T-helper 1 cell (primary cell): ENCODE measurements at regions not wholly inside any gene's neighbourhood (a gene's known extent, or its start where the extent isn't known, plus 50 kb on each side); places are given as distances from the start of the nearest gene placed in this dataset.

Source experiments
- DNase-seq, 5 donors: peaks; one replicate each; pipeline ENCODE4 v3.0.0-alpha.2; 2012 to 2020

DNA sequence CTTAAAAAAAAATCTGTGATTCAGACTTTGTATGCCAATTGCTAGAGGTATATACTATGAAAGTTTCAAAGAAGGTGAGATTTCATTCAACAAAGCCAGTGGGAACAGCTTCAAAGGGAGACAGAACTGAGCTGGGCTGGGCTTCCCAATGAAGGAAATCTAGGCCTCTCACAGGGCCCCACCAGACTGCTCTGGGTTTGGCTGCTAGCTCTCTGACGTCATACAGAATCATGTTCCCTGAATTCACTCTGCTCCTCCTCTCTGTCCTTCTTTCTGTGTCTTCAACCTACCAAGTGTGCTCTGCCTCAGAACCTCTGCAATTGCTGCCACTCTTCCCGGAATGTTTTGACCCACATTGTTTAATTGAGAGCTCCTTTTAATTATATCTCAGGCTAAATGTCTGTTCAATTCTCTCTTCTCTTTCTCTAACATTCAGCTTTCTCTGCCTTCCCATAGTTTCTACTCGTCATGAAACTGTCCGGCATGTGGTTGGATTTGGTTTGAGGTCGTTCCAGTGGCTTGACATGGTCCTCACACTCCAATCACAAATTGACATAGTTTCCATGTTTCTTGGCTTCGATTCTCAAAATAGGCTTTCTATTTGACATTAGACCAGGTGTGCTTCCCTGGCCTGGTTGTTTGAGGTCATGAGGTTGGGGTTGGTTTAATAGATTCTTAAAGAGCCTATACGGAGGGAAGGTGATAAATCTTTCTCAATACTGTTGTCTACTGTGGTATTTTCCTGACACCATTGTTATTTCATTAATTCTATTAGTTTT is 282.1 kb upstream of the EMCN start:
- no peak for DNase-seq

DNA sequence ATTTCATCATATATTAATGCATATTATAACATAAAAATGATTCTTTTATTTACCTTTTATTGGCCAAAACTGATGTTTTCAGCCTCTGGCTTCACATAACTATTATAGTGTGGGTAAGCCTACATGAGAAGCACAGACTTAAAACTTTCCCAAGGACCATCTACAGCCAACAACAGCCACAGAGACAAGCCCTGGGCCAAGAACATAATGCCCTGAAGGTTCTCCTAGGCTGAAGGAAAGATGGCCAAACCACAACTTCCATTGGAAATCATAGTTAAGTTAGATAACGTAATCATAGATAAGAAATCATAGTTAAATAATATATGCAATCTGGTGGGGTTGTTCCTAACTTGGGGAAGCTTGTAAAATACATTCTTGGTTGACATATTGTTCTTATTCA is 280.0 kb upstream of the EMCN start:
- no peak for DNase-seq

DNA sequence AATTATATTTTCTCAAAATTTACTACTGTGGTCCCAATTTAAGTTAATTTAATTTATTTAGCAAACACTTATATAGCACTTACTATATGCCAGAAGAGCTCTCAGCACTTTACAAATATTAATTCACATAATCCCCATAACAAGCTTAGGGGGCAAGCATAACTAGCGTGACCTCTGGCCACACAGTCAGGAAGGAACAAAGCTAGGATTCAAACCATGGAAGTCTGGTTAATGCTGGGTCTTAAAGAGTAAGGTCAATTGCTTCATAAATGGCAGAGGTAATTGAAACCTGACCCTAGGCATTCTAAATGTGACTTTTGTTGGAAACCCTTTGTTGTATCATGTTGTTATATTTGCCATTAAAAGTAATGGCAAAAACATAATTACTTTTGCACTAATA is 279.5 kb upstream of the EMCN start:
- DNase-seq, result no peak

DNA sequence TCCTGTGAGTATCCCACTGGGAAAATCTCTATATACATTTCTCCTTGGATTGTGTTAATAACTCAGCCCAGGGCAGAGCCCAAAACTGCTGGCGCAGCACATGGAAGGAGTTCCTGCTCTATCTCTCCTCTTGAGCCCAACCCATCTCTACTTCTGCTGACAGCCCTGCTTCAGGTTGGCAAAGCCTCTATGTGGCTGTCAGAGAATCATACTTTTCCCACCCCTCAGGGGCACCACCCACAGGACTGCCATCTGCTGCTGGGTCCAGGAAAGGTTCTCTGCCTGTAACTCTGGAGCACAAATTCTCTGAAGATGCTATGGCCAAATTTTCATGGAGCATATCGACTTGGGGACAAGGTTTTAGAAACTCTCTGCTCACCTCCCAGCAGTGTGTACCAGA is 278.5 kb upstream of the EMCN start:
- DNase-seq, result no peak

DNA sequence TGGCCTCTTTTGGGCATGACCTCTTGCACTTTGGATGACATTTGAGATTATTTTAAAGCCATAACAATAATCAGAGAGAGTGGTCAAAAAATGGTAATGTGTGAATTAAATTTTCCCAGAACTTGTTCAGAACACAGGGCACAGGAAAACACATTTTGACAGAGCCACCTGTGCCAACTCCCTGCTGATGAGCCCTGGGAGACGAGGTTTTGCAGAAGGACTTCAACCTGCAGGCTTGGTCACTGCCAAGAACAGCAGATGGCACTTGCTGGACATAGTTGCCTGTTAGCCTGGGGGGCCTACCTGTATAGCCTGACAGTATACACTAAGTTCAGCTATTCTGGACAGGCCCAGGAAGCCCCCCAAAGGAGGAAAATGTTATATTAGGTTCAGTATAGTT is 277.8 kb upstream of the EMCN start:
- no peak for DNase-seq

DNA sequence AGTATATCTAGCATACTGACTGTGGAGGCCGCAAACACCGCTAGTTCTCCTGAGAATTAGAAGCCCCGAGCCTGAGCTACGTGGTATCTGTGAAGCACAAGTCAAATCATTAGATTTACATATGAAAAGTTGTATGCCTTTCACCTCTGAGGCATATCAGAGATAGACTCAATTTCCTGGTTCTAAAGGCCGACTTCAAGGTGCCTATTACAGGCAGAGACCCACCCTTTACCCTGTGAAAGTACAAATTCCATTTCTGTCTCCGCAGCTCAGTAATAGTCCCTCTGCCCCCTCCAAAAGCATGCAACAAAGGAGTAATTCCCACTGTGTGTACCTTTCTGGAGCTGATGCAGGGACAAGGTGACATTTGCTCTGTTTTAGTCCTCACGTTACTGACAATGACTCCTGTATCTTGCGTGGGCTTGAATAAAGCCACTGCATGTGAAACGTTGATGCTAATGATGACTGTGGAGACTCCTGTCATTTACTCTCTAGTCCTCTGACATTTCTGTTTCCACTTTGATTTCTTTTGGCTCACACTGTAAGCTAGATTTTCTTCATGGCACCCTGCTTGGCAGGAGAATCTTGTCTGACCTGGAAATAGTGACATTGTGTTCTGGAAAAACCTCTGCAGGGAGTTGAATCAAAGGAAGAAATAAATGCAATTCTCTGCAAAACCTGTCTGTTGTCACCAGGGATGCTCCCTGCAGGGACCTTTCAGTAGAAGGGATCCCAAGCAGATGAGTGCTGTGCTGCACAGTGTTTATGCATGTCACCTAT is 273.2 kb upstream of the EMCN start:
- DNase-seq, result no peak

DNA sequence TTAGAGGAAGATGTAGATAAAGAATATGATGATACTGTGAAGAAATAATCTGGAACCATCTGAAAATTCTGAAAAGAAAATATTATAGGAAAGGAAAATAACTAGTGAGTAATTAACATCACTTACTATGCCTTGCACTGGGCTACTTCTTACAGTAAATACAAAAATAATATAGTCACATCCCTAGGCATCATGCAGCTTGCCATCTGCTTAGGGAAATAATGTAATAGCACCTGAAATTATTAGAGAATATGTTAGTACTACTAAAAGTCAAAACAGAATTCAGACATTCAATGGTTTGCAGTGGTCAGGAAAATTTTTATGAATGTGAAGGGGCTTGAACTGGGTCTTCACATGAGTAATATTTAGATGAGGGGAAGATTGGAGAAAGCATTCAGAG is 272.2 kb upstream of the EMCN start:
- DNase-seq, result no peak

DNA sequence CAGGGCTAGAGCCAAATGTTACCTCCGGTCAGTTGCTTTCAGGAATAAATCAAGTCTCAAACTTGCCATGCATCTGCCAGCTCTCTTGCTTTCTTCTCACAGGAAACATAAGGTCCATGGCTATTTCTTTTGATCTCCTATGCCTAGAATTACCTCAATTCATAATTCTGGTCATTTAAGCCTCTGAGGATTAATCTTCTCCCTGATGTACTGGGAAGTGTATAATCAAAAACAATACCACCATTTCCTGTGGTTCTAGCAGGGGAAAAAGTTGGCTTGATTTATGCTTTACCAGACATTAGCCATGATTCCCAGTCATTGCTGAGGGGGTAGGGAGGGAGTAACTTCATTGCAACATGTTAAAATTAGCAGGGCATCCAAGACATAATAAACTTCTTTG is 268.7 kb upstream of the EMCN start:
- no peak for DNase-seq

DNA sequence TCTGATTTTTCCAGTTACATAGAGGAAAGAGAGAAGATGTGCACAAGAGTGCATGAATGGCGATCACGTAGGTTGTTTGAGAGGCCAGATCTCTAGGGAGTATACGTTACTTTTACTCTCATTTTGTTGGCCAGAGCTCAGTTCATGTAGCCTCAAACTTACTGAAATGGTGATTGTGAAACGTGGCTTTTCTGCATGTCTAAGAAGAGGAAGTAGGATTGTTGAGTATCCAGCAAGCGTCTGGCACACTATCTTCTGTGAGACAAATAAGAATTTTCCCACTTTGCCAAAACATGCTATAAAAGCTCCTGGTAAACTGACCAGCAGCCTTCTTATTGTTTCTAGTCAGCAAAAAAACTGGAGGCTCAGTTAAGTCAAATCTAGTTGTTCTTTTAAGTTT is 264.5 kb upstream of the EMCN start:
- no peak for DNase-seq

DNA sequence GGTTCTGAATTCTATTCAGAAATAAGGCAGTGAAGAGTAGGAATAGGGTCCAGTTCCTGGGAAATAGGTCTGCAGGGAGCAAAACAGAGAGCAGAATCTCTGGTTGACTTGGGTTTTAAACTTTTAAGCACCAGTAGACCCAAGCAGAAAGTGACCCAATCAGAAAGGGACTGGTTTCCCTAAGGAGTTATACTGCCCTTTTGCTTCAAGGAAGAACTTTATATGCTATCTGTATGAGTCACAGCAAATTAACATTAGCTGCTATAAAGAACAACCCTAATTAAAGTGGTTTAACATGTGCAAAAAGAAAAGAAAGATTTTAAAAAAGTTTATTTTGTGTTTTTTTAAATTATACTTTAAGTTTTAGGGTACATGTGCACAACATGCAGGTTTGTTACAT is 263.6 kb upstream of the EMCN start:
- DNase-seq, result no peak

DNA sequence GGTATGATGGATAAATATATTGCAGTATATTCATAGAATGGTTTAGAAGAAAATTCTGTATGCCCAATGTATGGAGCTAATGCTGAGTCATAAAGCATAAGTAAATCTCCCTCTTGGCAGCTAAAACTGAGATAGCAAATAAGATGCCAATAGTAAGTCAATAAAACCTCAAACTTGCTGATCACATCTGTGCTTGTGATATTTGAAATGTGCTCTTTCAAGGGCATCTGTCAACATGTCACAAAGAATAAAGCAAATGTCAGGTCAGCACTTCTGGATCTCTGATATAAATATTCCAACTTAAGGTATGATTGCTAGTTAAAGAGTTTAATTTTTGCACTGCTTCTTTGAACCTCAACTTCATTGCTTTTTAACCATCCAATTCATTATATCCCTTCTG is 262.3 kb upstream of the EMCN start:
- no peak for DNase-seq

DNA sequence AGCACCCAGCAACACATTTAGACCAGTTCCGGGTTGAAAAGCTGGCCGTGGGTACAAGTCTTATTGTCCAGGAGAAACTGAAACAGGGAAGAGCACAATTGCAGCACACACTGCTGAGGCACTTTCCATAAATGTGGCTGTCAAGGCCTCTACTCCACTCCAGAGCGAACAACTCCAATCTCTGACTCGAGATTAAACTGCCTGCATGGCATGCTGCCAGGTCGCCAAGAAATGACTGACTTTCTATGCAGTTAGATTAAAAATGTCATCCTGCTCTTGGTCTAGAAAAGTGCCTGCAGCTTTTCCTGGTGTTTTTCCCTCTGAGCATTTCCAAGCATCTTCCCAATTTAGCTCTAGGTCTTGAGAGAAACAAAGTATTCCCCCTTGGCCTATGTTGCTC is 260.6 kb upstream of the EMCN start:
- no peak for DNase-seq

DNA sequence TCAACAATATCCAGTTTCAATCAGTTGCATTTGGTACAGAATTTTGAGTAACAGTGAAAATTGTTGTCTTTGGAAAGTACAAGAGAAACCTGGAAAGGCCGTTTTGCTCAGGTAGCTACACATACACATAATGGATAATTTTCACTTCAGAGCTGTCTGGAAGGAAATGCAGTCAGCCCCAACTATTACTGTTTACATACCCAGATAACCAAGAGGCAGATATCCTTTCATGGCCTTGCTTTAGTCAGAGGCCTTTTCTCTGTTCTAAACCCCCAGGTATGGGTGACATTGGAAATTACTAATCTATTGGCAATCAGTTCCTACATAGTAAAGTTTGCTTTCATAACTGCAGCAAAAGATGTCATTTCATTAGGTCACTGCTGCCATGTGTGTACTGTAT is 244.9 kb upstream of the EMCN start:
- DNase-seq, result no peak

DNA sequence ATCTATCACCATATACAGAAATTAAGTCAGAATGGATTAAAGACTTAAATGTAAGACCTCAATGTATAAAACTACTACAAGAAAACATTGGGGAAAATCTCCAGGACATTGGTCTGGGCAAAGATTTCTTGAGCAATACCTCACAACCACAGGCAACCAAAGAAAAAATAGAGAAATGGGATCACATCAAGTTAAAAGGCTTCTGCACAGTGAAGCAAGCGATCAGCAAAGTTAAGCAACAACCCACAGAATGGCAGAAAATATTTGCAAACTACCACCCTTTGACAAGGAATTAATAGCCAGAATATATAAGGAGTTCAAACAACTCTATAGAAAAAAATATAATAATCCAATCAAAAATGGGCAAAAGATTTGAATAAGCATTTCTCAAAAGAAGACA is 236.9 kb upstream of the EMCN start:
- no peak for DNase-seq

DNA sequence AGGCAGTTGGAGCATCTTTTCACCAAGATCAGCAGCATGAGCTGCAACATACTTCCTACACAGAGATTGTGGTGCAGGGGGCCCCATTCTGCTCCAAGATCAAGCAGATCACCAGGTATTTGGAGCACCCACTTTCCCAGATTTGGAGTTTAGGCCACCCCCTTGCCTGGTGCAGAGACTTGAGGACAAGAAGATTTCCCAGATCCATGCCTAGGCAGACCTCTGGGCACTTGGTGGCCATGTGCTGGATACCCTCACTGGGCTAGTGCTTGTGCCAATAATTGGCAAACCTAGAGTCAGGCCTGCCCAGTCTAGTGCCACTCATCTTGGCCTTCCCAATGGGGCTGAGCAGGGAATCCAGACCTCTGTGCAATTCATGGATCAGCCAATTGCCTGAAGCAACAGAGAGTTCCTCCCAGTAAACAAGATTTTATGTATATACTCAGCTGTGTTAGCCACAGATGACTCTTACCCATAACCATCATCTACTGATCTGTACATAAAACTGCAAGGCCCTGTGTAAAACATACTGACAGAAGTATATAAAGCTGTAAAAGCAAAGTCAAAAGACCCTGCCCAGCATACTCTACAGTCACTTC is 228.4 kb upstream of the EMCN start:
- no peak for DNase-seq

DNA sequence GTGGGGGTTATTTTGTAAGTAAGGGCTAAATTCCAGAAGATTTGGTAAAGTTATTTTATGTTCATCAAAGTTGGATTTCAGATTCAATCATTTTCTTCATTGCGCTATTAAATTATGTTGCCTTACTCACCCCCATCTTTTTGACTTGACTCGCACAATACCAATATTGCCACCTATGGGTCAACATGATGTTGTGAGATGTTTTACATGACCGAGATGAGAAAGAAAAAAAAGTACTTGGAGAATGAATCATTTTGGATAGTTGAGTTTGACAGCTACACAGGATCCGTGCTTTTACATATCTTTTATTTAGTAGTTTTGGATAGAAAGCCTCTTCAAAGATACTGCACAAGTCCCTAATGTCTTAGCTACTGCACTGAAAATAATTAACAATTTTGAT is 224.2 kb upstream of the EMCN start:
- DNase-seq, result no peak

DNA sequence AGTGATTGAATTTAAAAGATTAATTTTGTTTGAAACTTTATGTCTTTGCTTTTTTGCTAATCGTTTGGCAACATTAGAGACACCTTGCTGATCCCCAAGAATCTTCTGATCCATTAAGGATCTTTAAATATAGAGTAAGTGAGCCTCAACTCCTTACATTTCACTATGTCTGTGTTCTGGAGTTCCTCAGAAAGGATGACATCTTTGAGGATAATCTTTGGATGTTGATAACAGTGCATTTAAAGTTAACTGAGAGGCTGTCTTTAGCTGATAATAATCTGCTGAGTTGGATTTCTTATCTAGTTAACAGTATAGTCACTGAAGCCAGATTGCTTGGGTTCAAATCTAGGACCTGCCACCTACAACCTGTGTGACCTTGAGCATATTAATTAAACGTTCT is 221.6 kb upstream of the EMCN start:
- DNase-seq, result no peak

DNA sequence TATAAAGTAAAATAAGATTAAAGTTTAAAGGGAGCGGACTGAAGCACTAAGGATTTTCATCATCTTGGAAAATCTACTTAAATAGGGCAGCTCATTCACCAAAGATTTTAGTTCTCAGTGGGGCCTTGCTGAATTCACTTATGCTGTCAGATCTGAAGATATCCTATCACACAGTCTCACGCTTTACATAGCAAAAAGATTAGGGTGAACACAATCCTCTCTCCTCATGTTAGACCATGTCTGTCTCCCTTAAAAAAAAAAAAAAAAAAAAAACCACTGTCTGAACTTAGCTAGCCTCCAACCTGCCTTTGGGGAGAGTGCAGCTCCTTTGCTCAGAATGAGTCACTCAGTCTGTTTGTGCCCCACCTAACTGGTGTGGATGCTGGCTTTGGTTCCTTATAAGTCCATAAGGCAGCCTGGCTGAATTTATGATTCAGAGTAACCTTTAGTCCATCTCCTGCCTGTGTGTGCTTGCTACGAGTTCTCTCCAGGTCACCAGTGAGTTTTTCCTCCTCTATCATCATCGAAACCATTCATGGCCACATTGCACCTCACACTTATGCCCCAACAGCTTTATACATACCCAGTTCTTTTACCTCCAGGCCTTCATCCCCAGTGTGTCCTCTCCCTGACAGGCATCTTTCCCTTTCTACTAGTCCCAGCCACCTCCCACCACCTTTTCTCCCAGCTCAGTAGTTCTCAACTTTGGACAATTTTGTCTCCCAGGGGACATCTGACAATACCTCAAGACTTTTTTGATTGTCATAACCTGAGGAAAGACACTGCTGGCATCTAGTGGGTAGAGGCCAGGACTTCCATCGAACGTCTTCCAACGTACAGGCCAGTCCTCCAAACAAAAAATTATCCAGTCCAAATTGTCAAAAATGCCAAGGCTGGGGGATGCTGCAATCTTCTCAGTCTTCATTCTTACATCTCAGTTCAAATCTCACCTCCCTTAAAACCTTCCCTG is 220.7 kb upstream of the EMCN start:
- no peak for DNase-seq

DNA sequence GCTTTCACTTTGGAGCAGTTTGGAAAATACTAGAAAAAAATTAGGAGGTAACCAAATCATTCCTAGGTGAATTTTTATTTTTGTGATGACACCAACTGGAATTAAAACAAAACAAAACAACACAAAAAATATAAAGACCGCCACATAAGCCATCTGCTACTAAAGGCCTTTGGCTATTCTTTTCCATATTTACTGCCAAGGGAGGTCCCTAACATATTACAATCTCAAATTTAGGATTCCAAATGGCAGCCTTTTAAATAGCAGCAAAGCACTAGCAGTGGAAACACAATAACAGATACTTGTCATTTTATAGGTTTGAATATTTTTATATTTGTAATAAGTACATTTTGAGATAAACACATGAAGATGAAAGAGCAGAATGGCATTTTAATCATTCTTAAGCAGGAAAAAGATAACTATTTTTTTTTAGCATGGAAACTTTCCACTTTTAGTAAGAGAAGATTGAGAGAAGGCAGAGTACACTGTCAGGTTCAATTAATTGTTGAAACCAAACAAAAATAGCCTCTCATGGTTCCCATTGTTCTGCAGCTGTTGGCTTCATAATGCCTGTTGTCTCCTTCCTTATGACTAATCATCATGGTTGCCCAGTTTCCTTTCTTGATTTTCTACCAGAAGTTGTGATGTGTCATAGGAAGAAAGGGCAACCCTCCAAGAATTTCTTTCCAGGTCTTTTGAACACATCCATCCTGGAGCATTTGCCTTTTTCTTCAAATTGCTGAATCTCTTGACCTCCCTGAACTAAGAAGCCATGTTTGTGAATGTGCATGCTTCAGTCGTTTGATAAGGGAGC is 219.0 kb upstream of the EMCN start:
- no peak for DNase-seq

DNA sequence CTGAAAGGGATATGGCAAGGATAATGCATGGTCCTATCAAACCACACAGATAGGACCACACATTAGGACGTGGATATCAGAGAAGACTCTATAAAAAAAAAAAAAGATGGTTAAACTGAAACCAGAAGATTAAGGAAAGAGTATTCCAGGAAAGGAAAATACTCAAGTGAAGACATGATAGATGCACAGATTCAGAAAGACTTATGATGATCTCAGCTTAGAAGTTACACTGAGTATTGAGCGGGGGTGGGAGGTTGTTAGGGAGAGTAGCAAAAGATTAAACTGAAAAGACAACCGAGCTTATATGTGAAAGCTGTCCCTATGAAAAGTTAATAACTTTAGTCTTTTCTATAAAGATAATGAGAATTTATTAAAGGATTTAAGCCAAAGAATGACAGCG is 211.0 kb upstream of the EMCN start:
- DNase-seq, result no peak

DNA sequence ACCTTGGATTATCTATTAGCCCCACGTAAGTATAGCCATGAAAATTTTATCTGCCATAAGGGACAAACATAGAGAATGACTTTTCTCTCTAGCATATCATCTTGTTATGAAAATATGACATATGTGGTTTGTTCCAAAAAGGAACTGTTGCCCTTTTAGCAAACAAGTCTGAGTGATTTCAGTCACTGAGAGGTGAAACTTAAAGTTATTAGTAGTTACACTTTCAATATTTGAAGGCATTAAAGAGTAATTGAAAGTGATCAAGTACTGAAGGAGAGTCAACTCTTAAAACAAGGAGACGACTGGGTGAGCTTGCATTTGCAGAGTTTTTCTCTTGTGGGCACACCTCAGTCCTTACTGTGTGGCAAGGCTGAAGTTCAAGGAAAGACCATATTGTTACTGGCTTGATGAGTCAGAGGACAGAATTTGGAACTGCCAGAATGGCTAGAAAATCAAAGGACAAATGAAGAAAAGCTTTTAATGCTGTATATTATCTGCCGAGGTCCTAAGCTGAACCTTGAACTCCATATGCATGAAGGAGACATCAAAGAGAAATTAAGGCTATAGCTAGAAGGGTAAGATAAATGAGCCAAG is 205.1 kb upstream of the EMCN start:
- DNase-seq, result no peak

DNA sequence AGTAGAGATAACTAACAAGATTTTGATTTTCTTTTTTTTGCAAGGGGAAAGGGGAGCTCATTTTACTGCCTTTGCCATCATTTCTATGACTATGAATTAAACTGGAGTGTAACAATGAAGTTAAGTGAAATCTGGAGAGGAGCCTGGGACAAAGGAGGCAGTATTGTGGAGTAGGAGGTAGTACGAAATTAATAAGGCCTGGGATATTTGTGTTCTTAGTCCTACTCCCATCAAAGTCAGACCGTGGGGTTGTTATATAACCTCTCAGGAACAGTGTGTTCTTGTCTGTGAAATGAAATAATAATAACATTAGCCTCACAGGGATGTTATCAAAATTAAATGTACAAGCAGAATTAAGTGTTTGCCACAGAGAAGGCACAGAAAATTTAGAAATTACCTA is 204.3 kb upstream of the EMCN start:
- DNase-seq, result no peak
